ENCODE measurements at regions not wholly inside any gene's neighbourhood (a gene's known extent, or its start where the extent isn't known, plus 50 kb on each side); places are given as distances from the start of the nearest gene placed in this dataset.

- Mint-ChIP-seq H3K4me1 (ENCODE audit: low read depth) (no peaks in the 10 kb centered on the region), H3K9me3 (peaks cover 12% of the 10 kb centered on the region), H3K4me3 (no peak overlapping the region), H3K27ac (no peak overlapping the region), H3K27me3 (ENCODE audit: insufficient read depth) (no peaks in the 10 kb centered on the region), H3K36me3 (ENCODE audit: low read depth) (no peaks in the 10 kb centered on the region)
- no peak for DNase-seq
- TF ChIP-seq, protein P1, sequence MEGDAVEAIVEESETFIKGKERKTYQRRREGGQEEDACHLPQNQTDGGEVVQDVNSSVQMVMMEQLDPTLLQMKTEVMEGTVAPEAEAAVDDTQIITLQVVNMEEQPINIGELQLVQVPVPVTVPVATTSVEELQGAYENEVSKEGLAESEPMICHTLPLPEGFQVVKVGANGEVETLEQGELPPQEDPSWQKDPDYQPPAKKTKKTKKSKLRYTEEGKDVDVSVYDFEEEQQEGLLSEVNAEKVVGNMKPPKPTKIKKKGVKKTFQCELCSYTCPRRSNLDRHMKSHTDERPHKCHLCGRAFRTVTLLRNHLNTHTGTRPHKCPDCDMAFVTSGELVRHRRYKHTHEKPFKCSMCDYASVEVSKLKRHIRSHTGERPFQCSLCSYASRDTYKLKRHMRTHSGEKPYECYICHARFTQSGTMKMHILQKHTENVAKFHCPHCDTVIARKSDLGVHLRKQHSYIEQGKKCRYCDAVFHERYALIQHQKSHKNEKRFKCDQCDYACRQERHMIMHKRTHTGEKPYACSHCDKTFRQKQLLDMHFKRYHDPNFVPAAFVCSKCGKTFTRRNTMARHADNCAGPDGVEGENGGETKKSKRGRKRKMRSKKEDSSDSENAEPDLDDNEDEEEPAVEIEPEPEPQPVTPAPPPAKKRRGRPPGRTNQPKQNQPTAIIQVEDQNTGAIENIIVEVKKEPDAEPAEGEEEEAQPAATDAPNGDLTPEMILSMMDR (IDR thresholded peaks at IDR 0.05), result no peak
These were observed 1631.9 kb upstream of the CDH6 start for GRCh38 chr5:29561564-29561963.

DNA sequence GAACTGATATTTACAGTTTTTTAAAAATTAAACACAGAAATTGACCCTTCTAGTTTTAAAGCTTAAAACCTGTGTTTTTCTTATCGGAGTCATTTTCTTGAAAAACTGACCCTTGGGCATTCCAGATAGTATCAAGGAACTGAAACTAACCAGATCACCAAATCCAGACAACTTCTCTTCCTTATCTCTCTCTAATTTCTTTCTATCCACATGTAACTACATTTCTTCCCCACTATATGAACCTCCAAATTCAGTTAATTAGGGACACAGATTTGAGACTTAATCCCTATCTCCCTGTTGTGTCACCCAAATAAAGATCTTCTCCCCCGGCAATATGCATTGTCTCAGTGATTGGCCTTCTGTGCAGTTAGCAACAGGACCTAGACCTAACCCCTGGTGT lies 1643.0 kb upstream of the CDH6 start:
- Mint-ChIP-seq H3K27ac (no peak overlapping the region), H3K27me3 (ENCODE audit: insufficient read depth) (no peaks in the 10 kb centered on the region; the same call in 1 of the 2 replicates), H3K36me3 (ENCODE audit: low read depth) (no peaks in the 10 kb centered on the region), H3K4me3 (no peak overlapping the region), H3K9me3 (peaks cover 36% of the 10 kb centered on the region), H3K4me1 (ENCODE audit: low read depth) (no peaks in the 10 kb centered on the region)
- no peak for DNase-seq
- TF ChIP-seq, protein P1 (IDR thresholded peaks at IDR 0.05), result no peak

DNA sequence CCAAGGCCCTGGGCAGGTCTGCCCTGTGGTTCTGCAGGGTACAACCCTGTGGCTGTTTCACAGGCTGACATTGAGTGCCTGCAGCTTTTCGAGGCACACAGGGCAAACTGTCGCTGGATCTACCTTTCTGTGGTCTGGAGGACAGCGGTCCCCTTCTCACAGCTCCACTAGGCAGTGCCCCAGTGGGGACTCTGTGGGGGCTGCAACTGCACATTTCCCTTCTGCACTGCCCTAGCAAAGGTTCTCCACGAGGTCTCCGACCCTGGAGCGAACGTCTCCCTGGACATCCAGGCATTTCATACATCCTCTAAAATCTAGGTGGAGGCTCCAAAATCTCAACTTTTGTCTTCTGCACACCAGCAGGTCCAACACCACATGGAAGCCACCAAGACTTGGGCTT lies 1645.2 kb upstream of the CDH6 start:
- H3K27me3 Mint-ChIP-seq (ENCODE audit: insufficient read depth), result no peaks in the 10 kb centered on the region; the same call in 1 of the 2 replicates
- H3K9me3 Mint-ChIP-seq, result peaks cover 34% of the 10 kb centered on the region
- no peaks in the 10 kb centered on the region for H3K4me1 Mint-ChIP-seq (ENCODE audit: low read depth)
- no peak overlapping the region for H3K27ac Mint-ChIP-seq
- H3K4me3 Mint-ChIP-seq, result no peak overlapping the region
- TF ChIP-seq, protein P1 (IDR thresholded peaks at IDR 0.05), result no peak
- no peak for DNase-seq
- H3K36me3 Mint-ChIP-seq (ENCODE audit: low read depth), result no peaks in the 10 kb centered on the region

DNA sequence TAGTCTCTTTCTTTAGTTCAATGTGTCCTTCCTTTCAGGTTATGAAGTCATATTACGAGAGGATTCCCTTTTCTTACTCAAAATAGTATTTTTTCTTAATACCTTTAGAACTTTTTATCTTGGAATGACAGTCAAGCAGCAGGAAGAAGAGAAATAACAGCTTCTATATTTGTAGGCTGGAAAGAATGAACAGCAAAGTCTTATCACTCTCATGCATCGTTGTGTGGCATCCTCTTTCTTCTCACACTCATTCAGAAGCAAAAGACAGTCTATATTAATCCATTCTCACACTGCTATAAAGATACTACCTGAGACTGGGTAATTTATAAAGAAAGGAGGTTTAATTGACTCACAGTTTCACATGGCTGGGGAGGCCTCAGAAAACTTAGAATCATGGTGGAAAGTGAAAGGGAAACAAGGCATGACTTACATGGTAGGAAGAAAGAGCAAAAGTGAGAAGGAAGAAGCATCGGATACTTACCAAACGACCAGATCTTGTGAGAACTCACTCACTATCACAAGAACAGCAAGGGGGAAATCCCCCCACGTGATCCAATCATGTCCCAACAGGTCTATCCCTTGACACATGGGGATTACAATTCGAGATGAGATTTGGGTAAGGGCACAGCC lies 1646.1 kb upstream of the CDH6 start:
- no peak for DNase-seq
- TF ChIP-seq, protein P1 (IDR thresholded peaks at IDR 0.05), result no peak
- Mint-ChIP-seq H3K4me3 (no peak overlapping the region), H3K36me3 (ENCODE audit: low read depth) (no peaks in the 10 kb centered on the region), H3K9me3 (peaks cover 38% of the 10 kb centered on the region), H3K27me3 (ENCODE audit: insufficient read depth) (no peaks in the 10 kb centered on the region; the same call in 1 of the 2 replicates), H3K4me1 (ENCODE audit: low read depth) (no peaks in the 10 kb centered on the region), H3K27ac (no peak overlapping the region)

DNA sequence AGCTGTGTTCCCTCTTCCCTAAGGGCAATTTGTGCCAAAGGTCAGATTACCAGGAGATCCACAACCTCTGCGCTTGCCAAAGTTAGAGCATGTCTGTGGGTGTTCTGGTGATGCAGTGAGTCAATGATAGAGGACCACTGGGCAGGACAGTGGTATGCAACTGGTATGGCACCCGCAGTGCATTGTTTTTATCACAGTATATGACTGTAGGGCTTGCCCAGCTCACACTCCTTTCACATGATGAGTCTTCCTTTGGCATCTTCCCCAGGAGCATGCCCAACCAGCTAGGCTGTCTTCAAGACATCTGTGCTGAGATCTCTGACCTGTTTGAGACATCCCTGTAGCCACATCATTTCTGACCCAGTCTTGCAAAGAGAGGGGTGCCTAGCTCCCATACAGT lies 1650.0 kb upstream of the CDH6 start:
- no peak overlapping the region for H3K27ac Mint-ChIP-seq
- TF ChIP-seq, protein P1 (IDR thresholded peaks at IDR 0.05), result no peak
- no peak for DNase-seq

More for the DNA sequence above, 1650.0 kb upstream of the CDH6 start:
- no peaks in the 10 kb centered on the region for H3K27me3 Mint-ChIP-seq (ENCODE audit: insufficient read depth)
- H3K36me3 Mint-ChIP-seq (ENCODE audit: low read depth), result peaks cover 5% of the 10 kb centered on the region; the same call in 1 of the 2 replicates
- no peaks in the 10 kb centered on the region for H3K4me1 Mint-ChIP-seq (ENCODE audit: low read depth)
- no peak overlapping the region for H3K4me3 Mint-ChIP-seq
- H3K9me3 Mint-ChIP-seq, result peaks cover 57% of the 10 kb centered on the region
